ENCODE measurements at regions not wholly inside any gene's neighbourhood (a gene's known extent, or its start where the extent isn't known, plus 50 kb on each side); places are given as distances from the start of the nearest gene placed in this dataset.

DNA sequence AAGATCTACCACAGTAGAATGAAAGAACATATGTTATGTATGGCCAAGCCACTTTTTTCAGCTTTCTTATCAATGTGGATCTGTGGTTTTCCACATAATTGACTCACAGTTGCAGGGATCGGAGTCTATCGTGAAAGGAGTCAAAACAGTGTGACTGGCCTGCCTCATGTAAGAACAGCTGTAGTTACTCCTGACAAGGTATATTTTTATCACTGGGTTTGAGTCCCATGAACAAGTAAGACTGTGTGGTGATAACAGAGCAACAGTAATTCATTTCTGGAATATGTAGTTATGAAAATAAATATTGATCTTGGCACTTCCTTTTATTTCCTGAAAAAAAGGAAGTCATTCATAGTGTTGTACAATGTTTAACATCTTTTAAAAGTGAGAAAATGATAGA lies 416.6 kb downstream of the KLF12 start:
- TF ChIP-seq, protein P1, sequence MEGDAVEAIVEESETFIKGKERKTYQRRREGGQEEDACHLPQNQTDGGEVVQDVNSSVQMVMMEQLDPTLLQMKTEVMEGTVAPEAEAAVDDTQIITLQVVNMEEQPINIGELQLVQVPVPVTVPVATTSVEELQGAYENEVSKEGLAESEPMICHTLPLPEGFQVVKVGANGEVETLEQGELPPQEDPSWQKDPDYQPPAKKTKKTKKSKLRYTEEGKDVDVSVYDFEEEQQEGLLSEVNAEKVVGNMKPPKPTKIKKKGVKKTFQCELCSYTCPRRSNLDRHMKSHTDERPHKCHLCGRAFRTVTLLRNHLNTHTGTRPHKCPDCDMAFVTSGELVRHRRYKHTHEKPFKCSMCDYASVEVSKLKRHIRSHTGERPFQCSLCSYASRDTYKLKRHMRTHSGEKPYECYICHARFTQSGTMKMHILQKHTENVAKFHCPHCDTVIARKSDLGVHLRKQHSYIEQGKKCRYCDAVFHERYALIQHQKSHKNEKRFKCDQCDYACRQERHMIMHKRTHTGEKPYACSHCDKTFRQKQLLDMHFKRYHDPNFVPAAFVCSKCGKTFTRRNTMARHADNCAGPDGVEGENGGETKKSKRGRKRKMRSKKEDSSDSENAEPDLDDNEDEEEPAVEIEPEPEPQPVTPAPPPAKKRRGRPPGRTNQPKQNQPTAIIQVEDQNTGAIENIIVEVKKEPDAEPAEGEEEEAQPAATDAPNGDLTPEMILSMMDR (conservative IDR thresholded peaks at IDR 0.05; ENCODE audit: low read depth, low read length): no peak
- TF ChIP-seq MXI1 (IDR thresholded peaks at IDR 0.05; ENCODE audit: borderline replicate concordance, low read depth, low read length) (no peak), POLR2A (IDR thresholded peaks at IDR 0.05; ENCODE audit: low read depth, low read length) (no peak), RCOR1 (IDR thresholded peaks at IDR 0.05; ENCODE audit: insufficient replicate concordance, low read length) (no peak), RAD21 (IDR thresholded peaks at IDR 0.05; ENCODE audit: low read length) (no peak), BHLHE40 (IDR thresholded peaks at IDR 0.05; ENCODE audit: low read depth, low read length) (no peak), FOS (IDR thresholded peaks at IDR 0.05; ENCODE audit: low read depth, low read length) (no peak), MAZ (IDR thresholded peaks at IDR 0.05; ENCODE audit: borderline replicate concordance, low read depth, low read length) (no peak), SMC3 (IDR thresholded peaks at IDR 0.05; ENCODE audit: low read depth, low read length) (no peak), CEBPB (IDR thresholded peaks at IDR 0.05; ENCODE audit: low read depth, low read length) (no peak)
- TF ChIP-seq, protein P2, sequence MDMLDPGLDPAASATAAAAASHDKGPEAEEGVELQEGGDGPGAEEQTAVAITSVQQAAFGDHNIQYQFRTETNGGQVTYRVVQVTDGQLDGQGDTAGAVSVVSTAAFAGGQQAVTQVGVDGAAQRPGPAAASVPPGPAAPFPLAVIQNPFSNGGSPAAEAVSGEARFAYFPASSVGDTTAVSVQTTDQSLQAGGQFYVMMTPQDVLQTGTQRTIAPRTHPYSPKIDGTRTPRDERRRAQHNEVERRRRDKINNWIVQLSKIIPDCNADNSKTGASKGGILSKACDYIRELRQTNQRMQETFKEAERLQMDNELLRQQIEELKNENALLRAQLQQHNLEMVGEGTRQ (IDR thresholded peaks at IDR 0.05; ENCODE audit: low read depth, low read length): no peak
- TF ChIP-seq, protein P3, sequence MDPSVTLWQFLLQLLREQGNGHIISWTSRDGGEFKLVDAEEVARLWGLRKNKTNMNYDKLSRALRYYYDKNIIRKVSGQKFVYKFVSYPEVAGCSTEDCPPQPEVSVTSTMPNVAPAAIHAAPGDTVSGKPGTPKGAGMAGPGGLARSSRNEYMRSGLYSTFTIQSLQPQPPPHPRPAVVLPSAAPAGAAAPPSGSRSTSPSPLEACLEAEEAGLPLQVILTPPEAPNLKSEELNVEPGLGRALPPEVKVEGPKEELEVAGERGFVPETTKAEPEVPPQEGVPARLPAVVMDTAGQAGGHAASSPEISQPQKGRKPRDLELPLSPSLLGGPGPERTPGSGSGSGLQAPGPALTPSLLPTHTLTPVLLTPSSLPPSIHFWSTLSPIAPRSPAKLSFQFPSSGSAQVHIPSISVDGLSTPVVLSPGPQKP (IDR thresholded peaks at IDR 0.05; ENCODE audit: borderline replicate concordance, low read depth, low read length): no peak
